GM12891 (cell line): ENCODE measurements at regions not wholly inside any gene's neighbourhood (a gene's known extent, or its start where the extent isn't known, plus 50 kb on each side); places are given as distances from the start of the nearest gene placed in this dataset.

Source experiments
- PAX5 ChIP-seq: IDR thresholded peaks from 2 replicates; pipeline ENCODE4 v1.6.1; 2011; ENCODE audit warnings: low read length, moderate library complexity, mild to moderate bottlenecking; ENCODE audit not compliant: insufficient read depth, severe bottlenecking
- POLR2A ChIP-seq: IDR thresholded peaks from 2 replicates; pipeline ENCODE4 v1.6.1; 2011; ENCODE audit warnings: low read depth, low read length, control low read depth
- POLR2AphosphoS5 ChIP-seq: IDR thresholded peaks from 2 replicates; pipeline ENCODE4 v1.6.1; 2011; ENCODE audit warnings: low read depth, low read length, control low read depth
- POU2F2 ChIP-seq: IDR thresholded peaks from 2 replicates; pipeline ENCODE4 v1.6.1; 2011; ENCODE audit warnings: low read depth, mild to moderate bottlenecking, control low read depth, low read length, moderate library complexity
- SPI1 ChIP-seq: IDR thresholded peaks from 2 replicates; pipeline ENCODE4 v1.6.1; 2011; ENCODE audit warnings: low read depth, low read length, control low read depth
- TAF1 ChIP-seq: IDR thresholded peaks from 2 replicates; pipeline ENCODE4 v1.6.1; 2011; ENCODE audit warnings: low read depth, low read length, control low read depth

GRCh38 chr5:72653586-72653985 is 146.4 kb upstream of the ZNF366 start:
- no peak for TF ChIP-seq POLR2A
- no peak for TF ChIP-seq POLR2AphosphoS5
- no peak for TF ChIP-seq TAF1
- no peak for TF ChIP-seq PAX5
- no peak for TF ChIP-seq POU2F2
- TF ChIP-seq SPI1 = no peak
